ENCODE measurements at regions not wholly inside any gene's neighbourhood (a gene's known extent, or its start where the extent isn't known, plus 50 kb on each side); places are given as distances from the start of the nearest gene placed in this dataset.
"Not testable (repeated sequence)": the region's sequence is repeated elsewhere in the genome, so short reads cannot be mapped to it uniquely, and the experiment has no call there.

DNA sequence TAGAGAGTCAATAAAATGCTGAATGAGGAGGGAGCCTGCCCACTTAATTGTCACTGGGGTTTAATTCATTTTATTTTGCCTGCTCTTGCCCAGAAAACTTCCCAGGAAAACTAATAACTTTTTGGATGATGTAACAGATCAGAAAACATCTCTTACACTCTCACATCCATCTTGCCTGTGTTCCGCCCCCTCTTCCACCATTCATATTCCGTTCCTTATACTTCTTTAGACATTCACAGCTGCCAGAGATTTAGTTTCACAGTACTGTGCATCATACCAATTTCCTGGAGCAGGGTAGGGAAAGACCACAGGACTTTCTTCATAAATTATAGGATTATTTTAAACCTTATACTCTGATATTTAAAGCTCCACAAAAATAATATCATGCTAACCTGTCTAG, 776.1 kb upstream of the SOX11 start:
- DNase-seq (ENCODE audit: low spot score): no peak

DNA sequence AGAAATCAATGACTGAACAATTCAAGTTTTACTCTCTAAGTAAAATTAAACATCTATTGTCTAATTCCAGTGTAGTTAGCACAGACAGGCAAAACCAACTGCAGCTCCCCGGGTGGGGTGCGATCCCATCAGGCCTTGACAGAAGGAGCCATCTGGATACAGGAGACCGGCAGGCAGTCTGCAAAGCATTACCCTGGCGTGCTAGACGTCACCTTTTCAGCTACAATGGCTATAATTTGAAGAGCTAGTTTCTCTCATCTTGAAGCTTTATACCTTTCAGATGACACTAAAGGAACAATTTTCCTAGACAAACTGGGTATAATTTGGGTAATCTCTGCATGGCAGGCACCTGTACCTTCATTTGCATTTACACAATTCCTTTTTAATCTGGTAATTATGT, 761.5 kb upstream of the SOX11 start:
- no peak for DNase-seq (ENCODE audit: low spot score)

DNA sequence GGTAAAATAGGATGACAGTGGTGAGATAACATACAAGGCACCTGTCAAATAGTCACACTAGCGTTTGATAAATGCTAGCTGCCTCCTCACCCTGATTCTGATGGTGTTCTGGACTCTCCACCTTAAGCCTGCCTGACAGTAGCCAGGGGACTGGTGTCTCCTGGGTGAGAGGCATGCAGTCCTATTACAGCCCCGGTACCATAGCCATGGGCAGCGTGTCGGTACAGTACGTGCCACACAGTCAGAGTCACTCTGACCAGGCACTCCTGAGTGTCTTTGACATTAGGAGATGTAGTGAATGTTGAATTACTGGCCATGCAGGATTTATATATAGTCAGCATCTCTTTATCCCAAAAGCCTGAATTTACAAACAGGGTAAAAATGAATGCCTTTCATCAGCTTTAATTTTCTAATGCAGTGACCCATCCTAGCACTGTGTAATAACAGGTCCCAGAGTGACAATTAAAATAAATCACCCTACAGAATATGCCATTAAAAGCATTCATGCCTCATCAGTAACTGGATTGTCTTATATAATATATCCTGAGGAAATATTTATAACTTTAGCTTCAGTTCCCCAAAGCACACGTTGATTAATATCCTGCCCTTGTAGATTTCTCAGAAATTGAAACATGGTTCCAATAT, 760.3 kb upstream of the SOX11 start:
- DNase-seq (ENCODE audit: low spot score): no peak

DNA sequence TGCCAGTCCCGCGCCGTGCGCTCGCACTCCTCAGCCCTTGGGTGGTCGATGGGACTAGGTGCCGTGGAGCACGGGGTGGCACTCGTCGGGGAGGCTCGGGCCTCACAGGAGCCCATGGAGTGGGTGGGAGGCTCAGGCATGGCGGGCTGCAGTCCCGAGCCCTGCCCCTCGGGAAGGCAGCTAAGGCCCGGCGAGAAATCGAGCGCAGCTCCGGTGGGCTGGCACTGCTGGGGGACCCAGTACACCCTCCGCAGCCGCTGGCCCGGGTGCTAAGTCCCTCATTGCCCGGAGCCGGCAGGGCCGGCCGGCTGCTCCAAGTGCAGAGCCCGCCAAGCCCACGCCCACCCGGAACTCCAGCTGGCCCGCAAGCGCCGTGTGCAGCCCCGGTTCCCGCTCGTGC, 756.9 kb upstream of the SOX11 start:
- not testable (repeated sequence) for DNase-seq (ENCODE audit: low spot score)

DNA sequence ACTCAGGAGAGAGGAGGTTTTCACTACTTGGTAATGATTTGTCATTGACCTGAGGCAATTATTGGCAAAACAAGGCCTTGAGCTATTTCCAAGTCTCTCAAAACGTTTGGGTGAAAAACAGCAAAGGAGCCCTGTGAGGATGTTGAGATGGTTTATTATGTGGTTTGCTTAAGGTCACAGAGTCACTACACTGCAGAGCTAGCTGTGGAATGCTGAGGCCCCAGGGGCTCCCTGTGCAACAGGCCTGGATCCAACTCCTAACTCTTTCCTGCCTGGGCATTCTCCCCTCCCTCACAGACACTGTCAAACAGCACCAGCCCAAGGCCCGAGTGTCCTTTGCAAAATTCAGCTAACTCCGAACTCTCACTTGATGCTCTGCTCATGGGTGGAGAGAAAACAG, 754.6 kb upstream of the SOX11 start:
- DNase-seq (ENCODE audit: low spot score): no peak

DNA sequence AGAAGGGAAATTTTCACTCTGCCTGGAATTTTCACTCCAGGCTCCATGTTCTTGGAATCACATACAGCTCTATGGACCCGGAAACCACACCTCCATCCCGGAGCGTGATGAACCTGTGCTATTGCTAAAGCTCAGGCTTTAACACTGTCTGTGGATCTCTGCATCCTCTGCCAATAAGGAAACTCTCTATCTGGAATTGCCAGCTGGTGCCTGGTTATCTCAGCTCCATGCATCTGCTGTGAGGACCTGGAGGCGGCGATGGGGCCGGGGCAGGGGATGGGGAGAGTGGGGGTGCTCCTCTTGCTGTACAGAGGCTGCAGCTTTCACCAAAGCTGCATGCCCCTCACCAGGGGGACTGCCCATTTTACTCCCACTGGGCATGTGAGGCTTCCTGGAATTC, 754.0 kb upstream of the SOX11 start:
- DNase-seq (ENCODE audit: low spot score): no peak

DNA sequence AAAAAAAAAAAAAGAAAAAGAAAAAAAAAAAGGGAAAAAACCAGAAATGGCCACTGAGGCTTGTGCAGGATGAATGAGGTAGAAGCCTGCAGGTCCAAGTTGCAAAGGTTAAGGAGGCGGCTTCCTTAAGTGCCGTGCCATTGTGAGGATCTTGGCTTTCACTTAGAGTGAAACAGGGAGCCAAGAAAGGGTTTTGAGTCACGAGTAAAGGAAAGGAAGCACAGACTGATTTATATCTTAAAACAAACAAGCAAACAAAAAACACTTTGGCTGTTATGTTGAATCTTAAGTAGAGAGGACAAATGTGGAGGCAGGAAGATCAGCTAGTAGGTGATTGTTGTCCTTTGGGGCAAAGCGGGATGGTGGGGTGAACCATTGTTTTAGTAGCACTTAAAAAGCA, 749.7 kb upstream of the SOX11 start:
- DNase-seq (ENCODE audit: low spot score): no peak

DNA sequence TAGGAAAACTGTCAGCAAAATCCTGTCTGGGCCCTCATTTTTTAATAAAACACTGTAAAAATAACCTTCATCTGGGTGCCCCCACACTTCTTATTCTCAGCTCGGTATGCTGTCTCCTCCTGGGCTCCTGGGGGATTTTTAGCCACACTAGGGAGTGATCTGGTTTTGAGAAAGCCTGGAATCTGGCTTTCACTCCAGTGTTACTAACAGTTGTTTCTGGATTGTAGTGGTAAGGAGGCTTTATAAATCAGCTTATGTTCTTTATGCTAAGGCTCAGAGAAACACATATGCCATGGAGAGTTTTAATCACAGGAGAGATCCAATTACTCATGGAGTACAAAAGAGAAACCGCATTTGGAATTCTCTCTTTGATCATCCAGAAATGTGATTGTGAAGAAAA, 744.3 kb upstream of the SOX11 start:
- no peak for DNase-seq (ENCODE audit: low spot score)

DNA sequence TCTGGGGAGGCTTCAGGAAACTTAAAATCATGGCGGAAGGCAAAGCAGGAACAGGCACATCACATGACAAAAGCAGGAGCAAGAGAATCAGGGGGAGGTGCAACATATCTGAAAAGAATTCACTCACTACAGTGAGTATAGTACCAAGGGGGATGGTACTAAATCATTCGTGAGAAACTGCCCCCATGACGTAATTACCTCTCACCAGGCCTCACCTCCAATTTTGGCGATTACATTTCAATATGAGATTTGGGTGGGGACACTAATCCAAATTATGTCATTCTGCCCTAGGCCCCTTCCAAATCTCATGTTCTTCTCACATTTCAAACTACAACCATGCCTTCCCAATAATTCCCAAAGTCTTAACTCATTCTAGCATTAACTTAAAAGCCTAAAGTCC, 740.8 kb upstream of the SOX11 start:
- DNase-seq (ENCODE audit: low spot score): no peak

DNA sequence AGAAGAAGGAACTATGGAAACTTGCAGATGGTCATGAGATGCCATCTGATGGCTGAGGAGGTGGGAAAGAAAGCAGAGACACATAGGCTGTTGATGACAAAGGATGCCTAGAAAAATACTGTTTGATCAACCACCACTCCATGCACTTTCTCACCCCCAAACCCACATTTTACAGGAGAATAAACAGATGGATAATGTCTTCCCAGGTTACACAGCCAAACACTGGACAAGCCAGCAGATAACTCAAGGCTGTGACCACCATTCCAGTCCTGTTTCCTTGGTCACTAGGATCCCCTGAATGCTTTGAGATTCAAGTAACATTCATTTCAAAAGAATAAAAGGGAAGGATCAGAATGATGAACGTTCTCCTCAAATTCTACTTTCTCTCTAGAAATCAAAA, 733.0 kb upstream of the SOX11 start:
- DNase-seq (ENCODE audit: low spot score): no peak

DNA sequence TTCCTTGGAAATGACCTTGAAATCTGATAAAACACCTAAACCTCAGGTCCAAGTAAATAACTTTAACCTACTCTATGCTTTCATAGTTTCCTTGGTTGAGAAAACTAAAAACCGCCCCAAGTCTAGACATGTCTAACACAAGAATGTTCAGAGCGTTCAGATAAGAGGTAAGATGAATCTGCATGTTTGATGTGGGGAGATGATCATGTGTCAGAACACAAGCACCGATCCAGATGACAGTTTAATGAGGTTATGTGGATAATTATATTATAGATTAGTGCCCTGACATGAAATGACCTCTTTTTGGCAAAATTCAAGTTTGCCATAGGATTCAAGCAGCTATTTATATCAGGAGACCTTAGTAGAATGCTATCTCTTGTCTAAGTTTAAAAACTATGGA, 729.8 kb upstream of the SOX11 start:
- no peak for DNase-seq (ENCODE audit: low spot score)

DNA sequence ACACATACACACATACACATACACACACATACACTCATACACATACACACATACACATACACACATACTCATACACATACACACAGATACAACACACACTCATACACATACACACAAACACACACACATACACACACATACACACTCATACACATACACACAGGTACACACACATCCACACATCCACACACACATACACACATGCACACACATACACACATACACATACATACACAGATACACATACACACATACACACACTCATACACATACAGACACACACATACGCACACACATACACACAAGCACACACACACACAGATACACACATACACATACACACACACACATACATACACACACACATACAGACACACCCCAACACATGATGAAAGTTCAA, 729.1 kb upstream of the SOX11 start:
- no peak for DNase-seq (ENCODE audit: low spot score)

DNA sequence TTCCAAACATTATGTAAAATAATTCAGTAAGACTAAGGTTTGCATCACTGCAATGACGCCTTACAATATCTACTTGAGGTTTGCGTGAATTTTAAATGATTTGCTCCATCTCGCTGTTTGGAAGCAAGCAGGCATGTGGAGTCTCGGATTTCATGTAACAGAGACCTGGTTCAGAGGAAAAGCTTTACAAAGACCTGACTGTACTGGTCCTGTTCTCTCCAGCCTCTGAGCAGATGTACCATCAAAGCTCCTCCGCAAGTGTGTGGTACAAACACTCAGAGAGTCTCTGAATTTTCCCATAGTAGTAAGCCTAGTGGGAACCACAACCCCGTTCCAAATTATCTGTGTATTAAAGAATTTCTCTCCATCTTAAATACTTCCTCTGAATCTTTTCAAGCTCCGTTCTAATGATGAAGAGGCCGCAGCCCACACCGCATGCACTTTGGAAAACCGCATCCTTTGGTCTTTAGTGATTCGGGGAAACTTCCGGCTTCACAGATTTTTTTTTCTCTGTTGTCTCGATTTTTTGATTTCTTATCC, 728.1 kb upstream of the SOX11 start:
- no peak for DNase-seq (ENCODE audit: low spot score)

DNA sequence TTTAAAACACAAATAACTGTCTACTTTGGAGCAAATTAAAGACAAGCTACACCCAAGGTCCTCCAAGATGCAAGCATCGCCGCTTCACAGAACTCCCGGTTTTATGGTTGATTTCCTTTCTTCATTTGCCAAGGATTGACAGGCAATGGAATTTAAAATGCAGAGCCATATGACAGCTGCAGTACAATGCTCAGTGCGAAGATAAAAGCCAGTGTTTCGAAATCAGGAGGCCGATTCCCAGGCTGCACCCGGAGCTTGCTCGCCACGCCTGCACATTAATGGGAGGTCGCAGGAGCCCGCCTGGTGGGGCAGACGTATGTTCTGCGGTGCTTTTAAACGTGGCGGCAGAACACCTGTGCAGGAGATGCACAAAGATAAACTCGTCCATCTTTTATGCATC, 727.6 kb upstream of the SOX11 start:
- DNase-seq (ENCODE audit: low spot score): no peak

DNA sequence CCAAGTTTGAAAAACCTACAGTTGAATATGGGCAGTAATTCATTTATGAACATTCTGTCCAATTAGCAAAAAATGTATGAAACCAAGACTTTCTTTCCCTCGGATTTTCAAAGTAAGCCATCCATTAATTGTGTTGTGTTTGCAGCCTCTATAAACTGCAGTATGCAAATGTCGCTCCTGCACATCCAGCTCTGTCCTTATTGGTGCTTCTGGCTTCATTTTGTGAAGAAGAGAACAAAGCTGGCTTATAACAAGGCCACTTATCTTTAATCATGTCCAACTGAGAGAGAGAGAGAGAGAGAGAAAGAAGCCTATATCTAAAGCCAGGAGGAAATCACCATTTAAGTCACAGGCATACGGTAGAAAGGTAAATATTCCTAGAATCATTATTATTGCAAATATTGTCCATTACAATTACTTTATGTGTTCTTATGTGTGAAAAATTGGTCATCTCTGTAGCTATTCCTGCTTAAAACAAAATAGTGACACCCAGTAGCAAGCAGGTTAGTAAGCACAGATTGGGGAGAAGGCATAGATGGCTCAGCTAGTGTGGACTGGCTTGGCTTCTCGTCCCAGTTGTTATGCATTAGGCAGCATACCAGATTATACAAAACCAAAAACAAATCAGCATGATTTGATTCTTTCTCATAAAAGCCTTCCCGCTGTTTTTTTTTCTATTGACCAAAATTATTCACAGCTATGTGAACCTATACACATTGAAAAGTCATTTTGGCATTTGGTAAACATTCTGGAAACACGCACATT, 726.4 kb upstream of the SOX11 start:
- DNase-seq (ENCODE audit: low spot score): no peak

DNA sequence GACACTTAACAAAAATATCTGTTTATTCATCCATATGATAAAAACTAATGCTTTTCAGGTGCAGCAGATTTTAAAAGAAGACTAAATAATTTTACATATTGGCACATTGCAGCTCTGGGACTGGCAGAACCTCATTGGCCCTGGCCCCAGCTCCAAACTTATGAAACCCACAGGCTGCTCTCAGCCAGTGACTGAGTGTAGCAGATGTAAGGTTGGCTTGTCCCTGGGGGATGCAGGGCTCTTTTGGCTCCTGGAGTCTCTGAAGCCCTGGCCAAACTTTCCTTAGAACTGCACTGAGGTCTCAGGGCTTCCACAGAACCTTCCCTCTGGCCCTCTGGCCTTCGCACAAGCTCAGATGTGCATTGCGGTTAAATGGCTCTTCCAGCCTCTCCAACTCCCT, 725.0 kb upstream of the SOX11 start:
- DNase-seq (ENCODE audit: low spot score): no peak

DNA sequence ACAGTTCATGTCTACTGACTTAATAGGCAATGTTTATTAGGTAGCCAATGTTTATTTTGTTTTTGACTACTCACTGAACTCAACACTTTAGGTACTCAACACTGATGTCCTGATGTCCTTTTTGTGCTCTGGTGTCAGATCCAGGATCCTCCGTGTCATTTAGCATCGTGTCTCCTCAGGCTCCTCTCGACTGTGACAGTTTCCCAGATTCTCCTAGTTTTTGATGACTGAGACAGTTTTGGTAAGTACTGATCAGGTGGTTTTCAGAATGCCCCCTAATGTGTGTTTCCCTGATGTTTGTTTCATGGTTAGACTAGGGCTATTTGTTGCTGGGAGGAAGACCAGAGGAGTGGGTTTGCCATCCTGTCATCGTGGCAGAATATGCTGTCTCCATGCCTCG, 719.7 kb upstream of the SOX11 start:
- no peak for DNase-seq (ENCODE audit: low spot score)

DNA sequence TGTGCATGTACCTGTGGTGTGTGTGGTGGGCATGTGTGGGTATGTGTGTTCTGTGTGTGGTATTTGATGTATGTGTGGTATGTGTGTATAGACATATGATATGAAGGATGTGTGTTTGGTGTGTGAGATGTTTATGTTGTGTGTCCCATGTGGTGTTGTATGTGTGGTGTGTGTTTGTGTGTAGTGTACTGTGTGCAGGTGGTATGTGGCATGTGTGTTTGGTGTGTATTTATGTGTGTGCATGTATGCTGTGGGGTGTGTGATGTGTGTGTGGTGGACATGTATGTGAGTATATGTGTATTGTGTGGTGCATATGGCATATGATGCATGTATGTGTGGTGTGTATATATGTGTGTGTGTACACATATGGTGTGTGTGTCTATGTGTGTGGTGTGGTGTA, 718.8 kb upstream of the SOX11 start:
- DNase-seq (ENCODE audit: low spot score): no peak

DNA sequence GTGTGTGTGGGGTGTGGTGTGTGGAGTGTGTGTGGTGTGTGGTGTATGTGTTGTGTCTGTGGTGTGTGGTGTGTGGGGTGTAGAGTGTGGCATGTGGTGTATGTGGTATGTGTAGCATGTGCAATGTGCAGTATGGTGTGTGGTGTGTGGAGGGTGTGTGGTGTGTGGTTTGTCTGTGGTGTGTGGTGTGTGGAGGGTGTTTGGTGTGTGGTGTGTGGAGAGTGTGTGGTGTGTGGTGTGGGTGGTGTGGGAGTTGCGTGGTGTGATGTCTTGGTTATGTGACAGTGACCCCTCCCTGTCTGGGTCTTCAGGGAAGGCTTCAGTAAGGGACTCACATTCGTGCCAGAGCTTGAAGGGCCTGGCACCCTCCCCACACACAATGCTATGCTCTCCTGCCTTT, 718.2 kb upstream of the SOX11 start:
- DNase-seq (ENCODE audit: low spot score): no peak

DNA sequence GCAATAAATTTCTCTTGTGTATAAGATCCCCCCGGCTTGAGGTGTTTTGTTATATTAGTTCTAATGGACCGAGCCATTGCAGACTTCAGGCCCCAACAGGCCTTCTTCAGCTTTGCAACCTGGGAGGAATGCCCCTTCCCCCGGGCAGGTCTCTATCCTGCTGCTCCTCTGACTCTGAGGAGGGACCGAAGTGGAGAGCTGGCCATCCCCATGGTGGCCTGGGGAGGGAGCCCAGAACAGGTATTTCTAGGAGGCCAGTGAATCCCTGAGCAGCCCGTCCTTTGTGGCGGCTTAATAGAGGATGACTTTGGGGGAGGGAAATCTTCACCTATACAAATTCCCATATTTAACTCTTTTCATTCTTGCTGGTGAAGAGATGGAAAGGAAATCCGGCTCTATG, 715.8 kb upstream of the SOX11 start:
- no peak for DNase-seq (ENCODE audit: low spot score)

DNA sequence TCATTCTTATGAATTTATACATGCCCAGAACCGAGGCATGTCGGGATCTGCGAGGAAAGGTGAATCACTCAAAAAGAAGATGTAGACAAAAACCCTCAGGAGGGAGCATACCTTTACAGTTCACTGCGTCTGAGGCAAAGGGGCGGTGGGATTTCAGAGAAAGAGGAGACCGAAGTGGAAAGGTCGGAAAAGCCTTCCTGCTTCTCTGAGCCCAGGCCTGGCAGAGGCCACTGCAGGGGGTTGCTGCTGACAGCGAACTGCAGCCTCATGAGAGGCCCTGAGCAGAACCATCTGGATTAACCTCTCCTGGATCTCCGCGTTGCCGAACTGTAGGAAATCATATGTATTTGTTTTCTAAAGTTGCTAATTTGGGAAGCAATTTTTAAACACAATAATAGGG, 713.1 kb upstream of the SOX11 start:
- DNase-seq (ENCODE audit: low spot score): no peak

DNA sequence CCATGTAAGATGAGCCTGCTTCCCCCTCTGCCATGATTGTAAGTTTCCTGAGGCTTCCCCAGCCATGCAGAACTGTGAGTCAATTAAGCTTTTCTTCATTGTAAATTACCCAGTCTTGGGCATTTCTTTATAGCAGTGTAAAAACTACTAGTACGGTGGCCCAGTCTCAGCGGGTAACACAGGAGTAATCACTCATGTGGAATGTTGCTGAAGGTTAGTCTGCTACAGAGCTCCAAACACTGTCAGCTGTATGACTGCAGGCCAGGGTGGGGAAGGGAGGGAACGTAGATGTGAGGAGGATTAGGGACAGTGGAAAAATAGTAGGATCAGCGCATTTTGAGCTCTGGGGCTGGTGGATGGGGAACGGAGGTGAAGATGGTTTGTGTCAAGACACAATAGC, 711.2 kb upstream of the SOX11 start:
- no peak for DNase-seq (ENCODE audit: low spot score)

DNA sequence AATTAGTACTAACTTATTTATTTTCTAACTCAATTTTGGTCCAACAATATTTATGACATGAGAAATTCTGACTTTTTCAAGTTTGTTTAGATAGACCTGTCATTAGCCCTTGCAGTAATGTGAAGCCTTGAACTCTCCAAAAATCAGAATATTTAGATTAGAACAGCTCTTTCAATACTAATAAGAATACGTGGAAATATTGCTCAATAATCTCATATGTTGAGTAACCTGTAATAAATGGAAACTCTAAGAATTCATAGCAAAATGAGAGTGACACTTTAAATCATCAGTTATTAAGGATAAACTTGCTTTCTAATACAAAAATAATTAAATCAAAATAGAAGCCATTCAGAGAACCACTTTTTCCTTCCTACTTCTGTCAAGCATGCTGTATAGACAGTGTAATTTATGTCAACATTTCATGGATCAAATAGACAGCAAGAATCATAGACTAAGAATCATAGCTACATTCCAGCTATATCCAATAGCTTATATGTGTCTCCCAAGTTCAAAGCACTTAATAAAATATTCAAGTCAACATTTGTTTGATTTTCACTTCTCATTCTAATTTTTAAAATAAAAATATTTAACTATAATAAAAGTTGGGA, 710.3 kb upstream of the SOX11 start:
- no peak for DNase-seq (ENCODE audit: low spot score)
